Inflammatory macrophage (primary cell): ENCODE measurements at regions not wholly inside any gene's neighbourhood (a gene's known extent, or its start where the extent isn't known, plus 50 kb on each side); places are given as distances from the start of the nearest gene placed in this dataset.

Source experiments
- DNase-seq, 2 donors: peaks; one replicate each; pipeline ENCODE4 v3.0.0-alpha.2; 2020 to 2022

GRCh38 chr16:65787921-65788320 lies 578.6 kb upstream of the CDH5 start:
- no peak for DNase-seq

GRCh38 chr16:65786916-65787315 lies 579.6 kb upstream of the CDH5 start:
- DNase-seq, result no peak

GRCh38 chr16:65783709-65784474 lies 582.6 kb upstream of the CDH5 start:
- DNase-seq, result no peak

GRCh38 chr16:65782611-65783600 lies 583.6 kb upstream of the CDH5 start:
- DNase-seq, result no peak

GRCh38 chr16:65781855-65782254 lies 584.6 kb upstream of the CDH5 start:
- no peak for DNase-seq

GRCh38 chr16:65781363-65781762 lies 585.1 kb upstream of the CDH5 start:
- no peak for DNase-seq

GRCh38 chr16:65779201-65779600 lies 587.3 kb upstream of the CDH5 start:
- DNase-seq, result no peak

- DNase-seq, result no peak
These were observed 589.8 kb upstream of the CDH5 start for GRCh38 chr16:65776639-65777183.

- no peak for DNase-seq
These were observed 590.7 kb upstream of the CDH5 start for GRCh38 chr16:65775829-65776228.

- DNase-seq, result no peak
These were observed 592.1 kb upstream of the CDH5 start for GRCh38 chr16:65774350-65774749.

- DNase-seq, result no peak
These were observed 593.1 kb upstream of the CDH5 start for GRCh38 chr16:65773301-65773874.

- DNase-seq, result no peak
These were observed 594.3 kb upstream of the CDH5 start for GRCh38 chr16:65772134-65772732.

GRCh38 chr16:65771707-65772106 lies 594.8 kb upstream of the CDH5 start:
- DNase-seq, result no peak

- DNase-seq, result no peak
These were observed 595.7 kb upstream of the CDH5 start for GRCh38 chr16:65770752-65771151.

GRCh38 chr16:65769776-65770438 lies 596.6 kb upstream of the CDH5 start:
- DNase-seq, result no peak

GRCh38 chr16:65769055-65769465 lies 597.4 kb upstream of the CDH5 start:
- DNase-seq, result no peak

GRCh38 chr16:65767125-65767524 lies 599.4 kb upstream of the CDH5 start:
- no peak for DNase-seq

- no peak for DNase-seq
These were observed 602.7 kb upstream of the CDH5 start for GRCh38 chr16:65763640-65764305.

- DNase-seq, result no peak
These were observed 605.6 kb upstream of the CDH5 start for GRCh38 chr16:65760874-65761273.

GRCh38 chr16:65758620-65759019 lies 607.9 kb upstream of the CDH5 start:
- no peak for DNase-seq

- no peak for DNase-seq
These were observed 609.4 kb upstream of the CDH5 start for GRCh38 chr16:65757064-65757463.
